CD4-positive, alpha-beta T cell treated with Interleukin-15 for 1 hour (primary cell): ENCODE measurements at regions not wholly inside any gene's neighbourhood (a gene's known extent, or its start where the extent isn't known, plus 50 kb on each side); places are given as distances from the start of the nearest gene placed in this dataset.

ENCODE experiments used
- DNase-seq: peaks from one replicate; pipeline ENCODE4 v3.0.0-alpha.2; 2020

GRCh38 chr13:40232311-40233040, 434.0 kb downstream of the FOXO1 start:
- no peak for DNase-seq

- no peak for DNase-seq
Measured at GRCh38 chr13:40233731-40234195, 432.7 kb downstream of the FOXO1 start.

GRCh38 chr13:40235160-40235796, 431.2 kb downstream of the FOXO1 start:
- DNase-seq = no peak

GRCh38 chr13:40236566-40237168, 429.8 kb downstream of the FOXO1 start:
- DNase-seq = no peak

GRCh38 chr13:40238761-40239160, 427.7 kb downstream of the FOXO1 start:
- no peak for DNase-seq

- no peak for DNase-seq
Measured at GRCh38 chr13:40240293-40240692, 426.1 kb downstream of the FOXO1 start.

- no peak for DNase-seq
Measured at GRCh38 chr13:40241125-40241798, 425.2 kb downstream of the FOXO1 start.

GRCh38 chr13:40243047-40243446, 423.4 kb downstream of the FOXO1 start:
- no peak for DNase-seq

- no peak for DNase-seq
Measured at GRCh38 chr13:40243982-40244381, 422.5 kb downstream of the FOXO1 start.

- DNase-seq = no peak
Measured at GRCh38 chr13:40245567-40245966, 420.9 kb downstream of the FOXO1 start.

GRCh38 chr13:40247845-40248244, 418.6 kb downstream of the FOXO1 start:
- no peak for DNase-seq

- no peak for DNase-seq
Measured at GRCh38 chr13:40251343-40252032, 415.0 kb downstream of the FOXO1 start.

GRCh38 chr13:40252241-40252640, 414.2 kb downstream of the FOXO1 start:
- DNase-seq = no peak

- no peak for DNase-seq
Measured at GRCh38 chr13:40252676-40253075, 413.8 kb downstream of the FOXO1 start.

- no peak for DNase-seq
Measured at GRCh38 chr13:40254394-40254793, 412.0 kb downstream of the FOXO1 start.

GRCh38 chr13:40255551-40255950, 410.9 kb downstream of the FOXO1 start:
- DNase-seq = no peak

- DNase-seq = no peak
Measured at GRCh38 chr13:40259899-40260298, 406.5 kb downstream of the FOXO1 start.

- DNase-seq = no peak
Measured at GRCh38 chr13:40261336-40261735, 405.1 kb downstream of the FOXO1 start.

- no peak for DNase-seq
Measured at GRCh38 chr13:40261947-40262346, 404.5 kb downstream of the FOXO1 start.

- no peak for DNase-seq
Measured at GRCh38 chr13:40269086-40269485, 397.4 kb downstream of the FOXO1 start.

- no peak for DNase-seq
Measured at GRCh38 chr13:40270726-40271125, 395.7 kb downstream of the FOXO1 start.

GRCh38 chr13:40271271-40271885, 395.1 kb downstream of the FOXO1 start:
- DNase-seq = no peak
